Hematopoietic multipotent progenitor cell treated with erythropoietin and hydrocortisone succinate and interleukin-3 and kit ligand, for 15 days (in vitro differentiated cells): ENCODE measurements at regions not wholly inside any gene's neighbourhood (a gene's known extent, or its start where the extent isn't known, plus 50 kb on each side); places are given as distances from the start of the nearest gene placed in this dataset.

Source experiments
- DNase-seq: peaks from one replicate; pipeline ENCODE4 v3.0.0-alpha.2; 2015; ENCODE audit warnings: low spot score

GRCh38 chr16:66315210-66315825 is 51.2 kb upstream of the CDH5 start:
- DNase-seq: peak; percentile 59

- DNase-seq: no peak
Measured at GRCh38 chr16:66311306-66311705, 55.2 kb upstream of the CDH5 start.

- DNase-seq: no peak
Measured at GRCh38 chr16:66309215-66309807, 57.2 kb upstream of the CDH5 start.

- DNase-seq: no peak
Measured at GRCh38 chr16:66308096-66308495, 58.4 kb upstream of the CDH5 start.

- no peak for DNase-seq
Measured at GRCh38 chr16:66306366-66307150, 59.9 kb upstream of the CDH5 start.

- no peak for DNase-seq
Measured at GRCh38 chr16:66304961-66305360, 61.5 kb upstream of the CDH5 start.

- DNase-seq: no peak
Measured at GRCh38 chr16:66304151-66304550, 62.3 kb upstream of the CDH5 start.

GRCh38 chr16:66300501-66300900 is 66.0 kb upstream of the CDH5 start:
- DNase-seq: no peak

GRCh38 chr16:66300037-66300436 is 66.5 kb upstream of the CDH5 start:
- no peak for DNase-seq

- no peak for DNase-seq
Measured at GRCh38 chr16:66299349-66299748, 67.1 kb upstream of the CDH5 start.

- no peak for DNase-seq
Measured at GRCh38 chr16:66298571-66299120, 67.8 kb upstream of the CDH5 start.

- no peak for DNase-seq
Measured at GRCh38 chr16:66298006-66298405, 68.5 kb upstream of the CDH5 start.

- no peak for DNase-seq
Measured at GRCh38 chr16:66296591-66296990, 69.9 kb upstream of the CDH5 start.

GRCh38 chr16:66295761-66296546 is 70.5 kb upstream of the CDH5 start:
- no peak for DNase-seq

GRCh38 chr16:66295213-66295612 is 71.3 kb upstream of the CDH5 start:
- DNase-seq: no peak

GRCh38 chr16:66294507-66294906 is 72.0 kb upstream of the CDH5 start:
- DNase-seq: no peak

GRCh38 chr16:66293932-66294331 is 72.6 kb upstream of the CDH5 start:
- DNase-seq: no peak

- DNase-seq: no peak
Measured at GRCh38 chr16:66293207-66293735, 73.2 kb upstream of the CDH5 start.

GRCh38 chr16:66292241-66292935 is 74.1 kb upstream of the CDH5 start:
- no peak for DNase-seq

GRCh38 chr16:66291833-66292232 is 74.7 kb upstream of the CDH5 start:
- DNase-seq: no peak

GRCh38 chr16:66290431-66290830 is 76.1 kb upstream of the CDH5 start:
- no peak for DNase-seq
